OCI-LY7 (cell line): ENCODE measurements at regions not wholly inside any gene's neighbourhood (a gene's known extent, or its start where the extent isn't known, plus 50 kb on each side); places are given as distances from the start of the nearest gene placed in this dataset.

ENCODE experiments used
- BruUV-seq: library from RNA; stranded (reverse); fragments of 400-500 nt; replicated peaks from 2 replicates; lab custom pipeline; 2021; lab: Mats Ljungman, UMichigan
- CTCF ChIA-PET: fragments of 300-600 bp; sonication (Branson Sonifier 250); formaldehyde crosslinking; loops from one replicate; lab custom pipeline; 2022; ENCODE audit warnings: antibody characterized with exemption; ENCODE audit not compliant: unreplicated experiment; lab: Charles Lee
- POLR2A ChIA-PET: fragments of 300-600 bp; sonication (Branson Sonifier 250); formaldehyde crosslinking; loops from one replicate; lab custom pipeline; 2022; ENCODE audit warnings: antibody characterized with exemption; lab: Charles Lee
- DNase-seq: peaks from one replicate; pipeline ENCODE4 v3.0.0-alpha.2; 2015; ENCODE audit warnings: low spot score
- H2AFZ ChIP-seq: fragments of 200-600 bp; sonication (generic), shearing (Covaris generic); 2 replicates; pipeline ENCODE4 v1.6.1; 2014; ENCODE audit warnings: mild to moderate bottlenecking, antibody characterized with exemption, low read length, moderate library complexity
- H3K27ac ChIP-seq: fragments of 200-600 bp; sonication (generic); 2 replicates; pipeline ENCODE4 v1.5.1; 2014; ENCODE audit warnings: mixed run types, low read depth, mild to moderate bottlenecking, moderate library complexity, low read length, inconsistent platforms; ENCODE audit not compliant: poor library complexity, severe bottlenecking
- H3K36me3 ChIP-seq: fragments of 200-600 bp; sonication (generic); 2 replicates; pipeline ENCODE4 v1.6.1; 2014; ENCODE audit warnings: mild to moderate bottlenecking, antibody characterized with exemption, low read length, moderate library complexity, mixed read lengths; ENCODE audit not compliant: insufficient read depth
- H3K4me1 ChIP-seq: fragments of 200-600 bp; sonication (generic); 2 replicates; pipeline ENCODE4 v1.5.1; 2014; ENCODE audit warnings: mild to moderate bottlenecking, low read length; ENCODE audit not compliant: insufficient read depth, poor library complexity, severe bottlenecking
- H3K4me2 ChIP-seq: fragments of 200-600 bp; sonication (generic); 2 replicates; pipeline ENCODE4 v1.6.1; 2014; ENCODE audit warnings: mild to moderate bottlenecking, low read length
- H3K4me3 ChIP-seq: fragments of 200-600 bp; sonication (generic); 2 replicates; pipeline ENCODE4 v1.5.1; 2014; ENCODE audit warnings: mild to moderate bottlenecking, low read depth, low read length; ENCODE audit not compliant: poor library complexity, severe bottlenecking
- H3K79me2 ChIP-seq: fragments of 200-600 bp; sonication (generic); 2 replicates; pipeline ENCODE4 v1.6.1; 2016; ENCODE audit warnings: low read depth, mild to moderate bottlenecking, low read length, moderate library complexity, mixed read lengths; ENCODE audit not compliant: insufficient read depth
- H3K9me2 ChIP-seq: fragments of 200-600 bp; sonication (generic); 2 replicates; pipeline ENCODE4 v1.6.1; 2016; ENCODE audit warnings: mild to moderate bottlenecking, low read length, mixed read lengths; ENCODE audit not compliant: insufficient read depth
- H3K9me3 ChIP-seq: fragments of 200-600 bp; sonication (generic); 2 replicates; pipeline ENCODE4 v1.6.1; 2014; ENCODE audit warnings: mild to moderate bottlenecking, mixed run types, low read length, mixed read lengths
- H4K20me1 ChIP-seq: fragments of 200-600 bp; sonication (generic); 2 replicates; pipeline ENCODE4 v1.6.1; 2014; ENCODE audit warnings: mild to moderate bottlenecking, antibody characterized with exemption, low read length, moderate library complexity, mixed read lengths; ENCODE audit not compliant: insufficient read depth
- CTCF ChIP-seq: fragments of 200-600 bp; sonication (generic); conservative IDR thresholded peaks from 2 replicates; pipeline ENCODE4 v1.5.1; 2014; ENCODE audit warnings: mild to moderate bottlenecking, antibody characterized with exemption, low read length, moderate library complexity, mixed read lengths
- EZH2phosphoT487 ChIP-seq: fragments of 200-600 bp; sonication (generic); IDR thresholded peaks from 2 replicates; pipeline ENCODE4 v1.6.1; 2018; ENCODE audit warnings: low read depth, borderline replicate concordance, mild to moderate bottlenecking, mixed run types, antibody characterized with exemption, low read length, moderate library complexity, mixed read lengths
- intact Hi-C: fragments of 100-400 bp; cut with micrococcal nuclease; formaldehyde crosslinking; loops from one replicate; pipeline ENCODE4 v1.10.0; 2022; ENCODE audit not compliant: unreplicated experiment

- Histone ChIP-seq H4K20me1 (no peaks in the 10 kb centered on the region), H3K4me3 (no peak overlapping the region), H2AFZ (no peak overlapping the region), H3K79me2 (no peaks in the 10 kb centered on the region), H3K9me3 (no peaks in the 10 kb centered on the region), H3K9me2 (no peaks in the 10 kb centered on the region), H3K27ac (no peak overlapping the region), H3K4me2 (no peak overlapping the region), H3K4me1 (no peaks in the 10 kb centered on the region), H3K36me3 (no peaks in the 10 kb centered on the region)
- CTCF ChIA-PET = no interaction called here
- DNase-seq = no peak
- POLR2A ChIA-PET = no interaction called here
- TF ChIP-seq EZH2phosphoT487 (no peak), CTCF (no peak)
- no TSS peak for BruUV-seq
- intact Hi-C loops = no loop called here
Observed at GRCh38 chr4:115222061-115222460, 108.6 kb upstream of the NDST4 start.

GRCh38 chr4:115219862-115220261 lies 106.4 kb upstream of the NDST4 start:
- DNase-seq = no peak
- ChIA-PET CTCF (no interaction called here), POLR2A (no interaction called here)
- no TSS peak for BruUV-seq
- Histone ChIP-seq H3K9me2 (no peaks in the 10 kb centered on the region), H2AFZ (no peak overlapping the region), H3K9me3 (no peaks in the 10 kb centered on the region), H4K20me1 (no peaks in the 10 kb centered on the region), H3K36me3 (no peaks in the 10 kb centered on the region), H3K4me1 (no peaks in the 10 kb centered on the region), H3K79me2 (no peaks in the 10 kb centered on the region), H3K27ac (no peak overlapping the region), H3K4me2 (no peak overlapping the region), H3K4me3 (no peak overlapping the region)
- TF ChIP-seq CTCF = no peak
- TF ChIP-seq EZH2phosphoT487 = no peak
- intact Hi-C loops = no loop called here

DNA sequence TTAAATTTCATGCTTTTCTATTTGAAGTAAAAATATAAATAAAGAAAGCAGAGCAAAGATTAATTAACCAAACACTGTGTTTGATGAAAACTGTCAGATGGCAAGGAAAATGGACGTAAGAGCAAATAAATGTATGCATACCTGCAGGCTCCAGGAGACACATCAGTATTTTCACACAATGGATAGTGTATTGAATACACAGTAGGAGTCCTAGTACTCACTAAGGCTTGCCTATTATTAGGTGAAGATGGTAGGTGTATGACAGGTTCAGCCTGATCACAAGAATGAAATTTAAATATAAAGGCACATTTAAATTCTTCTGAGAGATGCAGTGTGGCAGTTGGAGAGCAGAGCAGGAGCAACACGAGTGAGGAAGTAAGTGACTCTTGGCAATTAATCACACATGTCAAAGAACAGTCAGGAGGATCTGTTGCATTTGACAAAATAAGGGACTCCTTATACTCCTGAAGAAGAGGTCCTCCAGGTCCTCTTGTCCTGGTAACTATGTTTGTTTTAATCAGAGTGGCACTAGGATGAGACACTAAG lies 106.0 kb upstream of the NDST4 start:
- Histone ChIP-seq H4K20me1 (no peaks in the 10 kb centered on the region), H2AFZ (no peak overlapping the region), H3K4me2 (no peak overlapping the region), H3K27ac (no peak overlapping the region), H3K4me3 (no peak overlapping the region), H3K36me3 (no peaks in the 10 kb centered on the region), H3K9me3 (no peaks in the 10 kb centered on the region), H3K9me2 (no peaks in the 10 kb centered on the region), H3K4me1 (no peaks in the 10 kb centered on the region), H3K79me2 (no peaks in the 10 kb centered on the region)
- intact Hi-C loops = no loop called here
- ChIA-PET CTCF (no interaction called here), POLR2A (no interaction called here)
- no TSS peak for BruUV-seq
- no peak for DNase-seq
- TF ChIP-seq EZH2phosphoT487 (no peak), CTCF (no peak)
